ENCODE measurements at regions not wholly inside any gene's neighbourhood (a gene's known extent, or its start where the extent isn't known, plus 50 kb on each side); places are given as distances from the start of the nearest gene placed in this dataset.

- WGBS, 3 donors: 63 to 81% (median 79%) methylated on average over 5 of the region's 5 CpGs
- no peak overlapping the region for H3K27ac ChIP-seq (ENCODE audit: low read depth, low read length)
Observed at GRCh38 chr14:61226015-61226654, 55.0 kb downstream of the TMEM30B start.

- 89 to 92% (median 90%) methylated on average over 6 of the region's 6 CpGs for WGBS, 3 donors
Observed at GRCh38 chr14:61225344-61225743, 55.8 kb downstream of the TMEM30B start.

GRCh38 chr14:61223552-61223951, 57.6 kb downstream of the TMEM30B start:
- H3K27ac ChIP-seq (ENCODE audit: low read depth, low read length): no peak overlapping the region

More at GRCh38 chr14:61225344-61225743, 55.8 kb downstream of the TMEM30B start:
- no peak overlapping the region for H3K27ac ChIP-seq (ENCODE audit: low read depth, low read length)

GRCh38 chr14:61222388-61222787, 58.8 kb downstream of the TMEM30B start:
- H3K27ac ChIP-seq (ENCODE audit: low read depth, low read length): no peak overlapping the region
- 49 to 59% (median 50%) methylated on average over 3 of the region's 3 CpGs for WGBS, 3 donors

- 21 to 55% (median 48%) methylated on average over 3 of the region's 3 CpGs for WGBS, 3 donors
- H3K27ac ChIP-seq (ENCODE audit: low read depth, low read length): no peak overlapping the region
Observed at GRCh38 chr14:61221906-61222305, 59.2 kb downstream of the TMEM30B start.

GRCh38 chr14:61219673-61220072, 61.5 kb downstream of the TMEM30B start:
- WGBS, 3 donors: 89 to 95% (median 90%) methylated on average over 3 of the region's 3 CpGs

GRCh38 chr14:61219256-61219655, 61.9 kb downstream of the TMEM30B start:
- WGBS, 3 donors: 64 to 78% (median 65%) methylated on average over 1 of the region's 1 CpG
- H3K27ac ChIP-seq (ENCODE audit: low read depth, low read length): no peak overlapping the region

More at GRCh38 chr14:61219673-61220072, 61.5 kb downstream of the TMEM30B start:
- no peak overlapping the region for H3K27ac ChIP-seq (ENCODE audit: low read depth, low read length)

- H3K27ac ChIP-seq (ENCODE audit: low read depth, low read length): no peak overlapping the region
- WGBS, 3 donors: 53 to 67% (median 53%) methylated on average over 6 of the region's 6 CpGs
Observed at GRCh38 chr14:61218767-61219166, 62.4 kb downstream of the TMEM30B start.

GRCh38 chr14:61218157-61218556, 63.0 kb downstream of the TMEM30B start:
- H3K27ac ChIP-seq (ENCODE audit: low read depth, low read length): no peak overlapping the region
- 78 to 82% (median 80%) methylated on average over 5 of the region's 5 CpGs for WGBS, 3 donors

GRCh38 chr14:61217516-61217915, 63.6 kb downstream of the TMEM30B start:
- WGBS, 3 donors: 73 to 82% (median 80%) methylated on average over 2 of the region's 2 CpGs
- no peak overlapping the region for H3K27ac ChIP-seq (ENCODE audit: low read depth, low read length)

GRCh38 chr14:61215222-61216020, 65.7 kb downstream of the TMEM30B start:
- WGBS, 3 donors: 85 to 94% (median 86%) methylated on average over 5 of the region's 5 CpGs

GRCh38 chr14:61213920-61214319, 67.2 kb downstream of the TMEM30B start:
- WGBS, 3 donors: 89 to 91% (median 89%) methylated on average over 4 of the region's 4 CpGs
- no peak overlapping the region for H3K27ac ChIP-seq (ENCODE audit: low read depth, low read length)

More at GRCh38 chr14:61215222-61216020, 65.7 kb downstream of the TMEM30B start:
- H3K27ac ChIP-seq (ENCODE audit: low read depth, low read length): no peak overlapping the region

- WGBS, 3 donors: 70 to 88% (median 84%) methylated on average over 3 of the region's 3 CpGs
- no peak overlapping the region for H3K27ac ChIP-seq (ENCODE audit: low read depth, low read length)
Observed at GRCh38 chr14:61213191-61213621, 67.9 kb downstream of the TMEM30B start.

GRCh38 chr14:61212546-61212945, 68.6 kb downstream of the TMEM30B start:
- no peak overlapping the region for H3K27ac ChIP-seq (ENCODE audit: low read depth, low read length)
- WGBS, 3 donors: 63 to 96% (median 86%) methylated on average over 1 of the region's 1 CpG

- no peak overlapping the region for H3K27ac ChIP-seq (ENCODE audit: low read depth, low read length)
- WGBS, 3 donors: 75 to 83% (median 82%) methylated on average over 9 of the region's 9 CpGs
Observed at GRCh38 chr14:61211476-61212255, 69.5 kb downstream of the TMEM30B start.

- WGBS, 3 donors: 67 to 69% (median 69%) methylated on average over 10 of the region's 10 CpGs
- H3K27ac ChIP-seq (ENCODE audit: low read depth, low read length): no peak overlapping the region
Observed at GRCh38 chr14:61203081-61203753, 77.9 kb downstream of the TMEM30B start.

GRCh38 chr14:61202124-61202523, 79.0 kb downstream of the TMEM30B start:
- WGBS, 3 donors: 70 to 86% (median 81%) methylated on average over 3 of the region's 3 CpGs
- H3K27ac ChIP-seq (ENCODE audit: low read depth, low read length): no peak overlapping the region

- WGBS, 3 donors: 49 to 66% (median 62%) methylated on average over 3 of the region's 3 CpGs
- no peak overlapping the region for H3K27ac ChIP-seq (ENCODE audit: low read depth, low read length)
Observed at GRCh38 chr14:61201171-61201570, 80.0 kb downstream of the TMEM30B start.

All from adipose tissue (tissue), 3 donors.